Esophagus squamous epithelium (tissue), 5 donors: ENCODE measurements at regions not wholly inside any gene's neighbourhood (a gene's known extent, or its start where the extent isn't known, plus 50 kb on each side); places are given as distances from the start of the nearest gene placed in this dataset.
A peak's percentile ranks its signal among the peaks of the same experiment; 100 is the strongest.

ENCODE experiments used
- DNase-seq: peaks from one replicate; lab custom pipeline; 2025; lab: John Stamatoyannopoulos, UW
- H3K27ac ChIP-seq, 4 donors: fragments of 200-600 bp; sonication (generic); one replicate each; pipeline ENCODE4 v1.5.1; 2016 to 2019; ENCODE audit warnings: mild to moderate bottlenecking in 1 of 4
- H3K27me3 ChIP-seq, 4 donors: fragments of 200-600 bp; sonication (generic); 1 replicate in 3 of 4; 2 replicates in 1 of 4; pipeline versions ENCODE4 v1.5.1 to v1.6.0; 2017 to 2021; ENCODE audit warnings: antibody characterized with exemption in 1 of 4
- H3K36me3 ChIP-seq, 3 donors: fragments of 200-600 bp; sonication (generic); one replicate each; pipeline ENCODE4 v1.5.1; 2016 to 2019
- H3K4me1 ChIP-seq, 3 donors: fragments of 200-600 bp; sonication (generic); one replicate each; pipeline ENCODE4 v1.5.1; 2017 to 2019
- H3K4me3 ChIP-seq, 4 donors: fragments of 200-600 bp; sonication (generic); 1 replicate in 3 of 4; 2 replicates in 1 of 4; pipeline ENCODE4 v1.5.1; 2016 to 2019; ENCODE audit warnings: mild to moderate bottlenecking in 2 of 4, moderate library complexity in 1 of 4
- H3K9me3 ChIP-seq, 3 donors: fragments of 200-600 bp; sonication (generic); one replicate each; pipeline ENCODE4 v1.5.1; 2016 to 2019
- POLR2A ChIP-seq, 4 donors: fragments of 450-650 bp; IDR thresholded peaks; one replicate each; pipeline ENCODE4 v1.6.1; 2017; ENCODE audit warnings: antibody characterized with exemption in 4 of 4, mild to moderate bottlenecking in 4 of 4, moderate library complexity in 3 of 4
- WGBS, 2 donors: methylation state at CpG; one replicate each; pipeline ENCODE4 v1.1.5; 2018; 5-methylcytosine and 5-hydroxymethylcytosine counted together
- intact Hi-C: fragments of 100-400 bp; cut with DNase I; formaldehyde crosslinking; loops from one replicate; pipeline ENCODE4 v1.15.0; 2022
- TF ChIP-seq, protein P1 (sequence below), 6 experiments: fragments of 450-650 bp in 4 of 6; fragments of 200-600 bp in 2 of 6; sonication (generic) in 2 of 6; IDR thresholded peaks; one replicate each; pipeline ENCODE4 v1.5.1; 2016 to 2019; ENCODE audit warnings: antibody characterized with exemption in 6 of 6, mild to moderate bottlenecking in 4 of 6, moderate library complexity in 4 of 6
- donor health status: DM: yes; HTN: yes; CAD: no.

- intact Hi-C loops, result no loop called here
- WGBS, 2 donors, result 20 to 41% methylated on average over 5 of the region's 5 CpGs
These were observed 99.6 kb downstream of the CCNA1 start for GRCh38 chr13:36531746-36532486.

DNA sequence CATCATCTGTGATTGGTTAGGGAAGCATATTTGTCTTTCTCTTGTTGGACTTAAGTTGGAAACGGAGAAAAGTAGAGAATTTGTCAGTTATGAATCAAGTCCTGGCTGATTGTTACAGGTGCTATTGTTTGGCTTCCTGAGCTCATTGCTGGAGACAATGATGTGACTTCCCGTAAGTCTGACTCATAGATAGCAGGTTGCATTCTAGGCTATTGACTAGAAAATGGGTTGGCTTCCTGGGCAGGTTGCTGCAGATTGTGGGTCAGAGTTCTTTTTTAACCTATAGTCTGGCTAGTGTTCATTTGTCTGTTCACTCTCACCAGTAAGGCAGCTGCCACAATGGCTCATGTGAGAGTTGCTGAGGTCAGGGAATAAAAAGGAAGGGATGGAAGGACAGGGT is 101.5 kb downstream of the CCNA1 start:
- 30 to 52% methylated on average over 2 of the region's 2 CpGs for WGBS, 2 donors
- intact Hi-C loops, result no loop called here
- Histone ChIP-seq H3K4me3 (no peak overlapping the region), H3K27ac (peak overlapping the region in 3 of 4 donors; percentile 11 to 41 (median 30)), H3K36me3 (no peaks in the 10 kb centered on the region), H3K9me3 (peaks cover 0 to 3% (median 0%) of the 10 kb centered on the region in 3 donors), H3K4me1 (peaks cover 0 to 61% (median 13%) of the 10 kb centered on the region in 3 donors), H3K27me3 (no peaks in the 10 kb centered on the region)
- TF ChIP-seq, protein P1, sequence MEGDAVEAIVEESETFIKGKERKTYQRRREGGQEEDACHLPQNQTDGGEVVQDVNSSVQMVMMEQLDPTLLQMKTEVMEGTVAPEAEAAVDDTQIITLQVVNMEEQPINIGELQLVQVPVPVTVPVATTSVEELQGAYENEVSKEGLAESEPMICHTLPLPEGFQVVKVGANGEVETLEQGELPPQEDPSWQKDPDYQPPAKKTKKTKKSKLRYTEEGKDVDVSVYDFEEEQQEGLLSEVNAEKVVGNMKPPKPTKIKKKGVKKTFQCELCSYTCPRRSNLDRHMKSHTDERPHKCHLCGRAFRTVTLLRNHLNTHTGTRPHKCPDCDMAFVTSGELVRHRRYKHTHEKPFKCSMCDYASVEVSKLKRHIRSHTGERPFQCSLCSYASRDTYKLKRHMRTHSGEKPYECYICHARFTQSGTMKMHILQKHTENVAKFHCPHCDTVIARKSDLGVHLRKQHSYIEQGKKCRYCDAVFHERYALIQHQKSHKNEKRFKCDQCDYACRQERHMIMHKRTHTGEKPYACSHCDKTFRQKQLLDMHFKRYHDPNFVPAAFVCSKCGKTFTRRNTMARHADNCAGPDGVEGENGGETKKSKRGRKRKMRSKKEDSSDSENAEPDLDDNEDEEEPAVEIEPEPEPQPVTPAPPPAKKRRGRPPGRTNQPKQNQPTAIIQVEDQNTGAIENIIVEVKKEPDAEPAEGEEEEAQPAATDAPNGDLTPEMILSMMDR (IDR thresholded peaks at IDR 0.05), result no peak
- TF ChIP-seq POLR2A (IDR thresholded peaks at IDR 0.05), result no peak
- DNase-seq, result no peak

More at GRCh38 chr13:36531746-36532486, 99.6 kb downstream of the CCNA1 start:
- no peak for TF ChIP-seq POLR2A (IDR thresholded peaks at IDR 0.05)
- TF ChIP-seq, protein P1 (IDR thresholded peaks at IDR 0.05), result no peak
- Histone ChIP-seq H3K4me3 (no peak overlapping the region), H3K4me1 (peaks cover 0 to 78% (median 13%) of the 10 kb centered on the region in 3 donors), H3K27ac (no peak overlapping the region), H3K27me3 (no peaks in the 10 kb centered on the region), H3K9me3 (no peaks in the 10 kb centered on the region), H3K36me3 (no peaks in the 10 kb centered on the region)
- DNase-seq, result no peak

GRCh38 chr13:36536546-36536945 is 104.3 kb downstream of the CCNA1 start:
- DNase-seq, result no peak
- Histone ChIP-seq H3K4me3 (no peak overlapping the region), H3K9me3 (peaks cover 0 to 10% (median 6%) of the 10 kb centered on the region in 3 donors), H3K27me3 (no peaks in the 10 kb centered on the region), H3K36me3 (no peaks in the 10 kb centered on the region), H3K4me1 (peaks cover 0 to 37% (median 10%) of the 10 kb centered on the region in 3 donors), H3K27ac (no peak overlapping the region)
- intact Hi-C loops, result no loop called here
- WGBS, 2 donors, result 52 to 55% methylated on average over 3 of the region's 3 CpGs
- TF ChIP-seq, protein P1 (IDR thresholded peaks at IDR 0.05), result no peak
- TF ChIP-seq POLR2A (IDR thresholded peaks at IDR 0.05), result no peak

DNA sequence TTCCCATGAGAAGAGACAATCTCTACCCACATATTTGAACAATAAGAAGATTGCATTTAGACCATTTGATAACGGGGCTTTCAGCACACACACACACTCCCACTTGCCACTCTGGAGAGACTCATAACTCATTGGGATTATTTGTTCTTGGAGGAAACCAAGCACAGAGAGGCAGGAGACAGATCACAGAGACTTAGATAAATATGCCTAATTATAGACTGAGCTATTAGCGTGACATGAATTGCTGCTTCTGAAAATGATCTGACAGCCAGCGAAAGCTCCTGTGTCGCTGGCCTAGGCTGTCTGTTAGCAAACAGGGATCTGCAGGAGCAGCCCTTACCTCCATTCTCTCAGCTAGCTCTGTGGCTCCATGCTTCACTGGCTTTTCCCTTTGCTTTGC is 111.4 kb downstream of the CCNA1 start:
- no peak for DNase-seq
- no peaks in the 10 kb centered on the region for H3K4me1 ChIP-seq
- no peaks in the 10 kb centered on the region for H3K36me3 ChIP-seq
- TF ChIP-seq POLR2A (IDR thresholded peaks at IDR 0.05), result no peak
- TF ChIP-seq, protein P1 (IDR thresholded peaks at IDR 0.05), result no peak
- intact Hi-C loops, result no loop called here
- H3K4me3 ChIP-seq, result no peak overlapping the region
- H3K27me3 ChIP-seq, result no peaks in the 10 kb centered on the region
- WGBS, 2 donors, result 63 to 64% methylated on average over 4 of the region's 4 CpGs
- H3K27ac ChIP-seq, result no peak overlapping the region
- H3K9me3 ChIP-seq, result peaks cover 0 to 9% (median 6%) of the 10 kb centered on the region in 3 donors

DNA sequence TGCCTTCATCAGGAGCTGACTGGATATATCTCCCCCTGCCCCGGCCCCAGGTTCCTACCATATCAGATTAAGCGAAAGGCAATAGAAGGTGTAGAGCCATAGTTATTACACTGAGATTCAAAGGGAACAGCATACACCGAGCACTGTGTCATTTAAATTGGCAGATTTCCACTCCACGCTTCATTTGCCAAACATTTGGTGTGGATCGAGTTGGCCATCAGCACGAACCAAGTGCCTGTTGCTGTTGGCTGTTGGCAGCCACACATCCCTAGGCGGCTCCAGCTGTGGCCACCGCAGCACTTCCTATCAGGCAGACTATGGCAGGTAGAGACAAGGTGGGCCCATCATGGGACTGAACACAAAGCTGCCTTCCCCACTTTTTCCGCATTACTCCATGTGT is 115.8 kb downstream of the CCNA1 start:
- 49 to 53% methylated on average over 7 to 9 of the region's 9 CpGs for WGBS, 2 donors
- Histone ChIP-seq H3K4me1 (no peaks in the 10 kb centered on the region), H3K4me3 (no peak overlapping the region), H3K9me3 (no peaks in the 10 kb centered on the region), H3K27ac (no peak overlapping the region), H3K27me3 (no peaks in the 10 kb centered on the region), H3K36me3 (no peaks in the 10 kb centered on the region)
- DNase-seq, result no peak
- TF ChIP-seq, protein P1 (IDR thresholded peaks at IDR 0.05), result no peak
- no peak for TF ChIP-seq POLR2A (IDR thresholded peaks at IDR 0.05)
- intact Hi-C loops, result no loop called here
